ENCODE measurements at regions not wholly inside any gene's neighbourhood (a gene's known extent, or its start where the extent isn't known, plus 50 kb on each side); places are given as distances from the start of the nearest gene placed in this dataset.

DNA sequence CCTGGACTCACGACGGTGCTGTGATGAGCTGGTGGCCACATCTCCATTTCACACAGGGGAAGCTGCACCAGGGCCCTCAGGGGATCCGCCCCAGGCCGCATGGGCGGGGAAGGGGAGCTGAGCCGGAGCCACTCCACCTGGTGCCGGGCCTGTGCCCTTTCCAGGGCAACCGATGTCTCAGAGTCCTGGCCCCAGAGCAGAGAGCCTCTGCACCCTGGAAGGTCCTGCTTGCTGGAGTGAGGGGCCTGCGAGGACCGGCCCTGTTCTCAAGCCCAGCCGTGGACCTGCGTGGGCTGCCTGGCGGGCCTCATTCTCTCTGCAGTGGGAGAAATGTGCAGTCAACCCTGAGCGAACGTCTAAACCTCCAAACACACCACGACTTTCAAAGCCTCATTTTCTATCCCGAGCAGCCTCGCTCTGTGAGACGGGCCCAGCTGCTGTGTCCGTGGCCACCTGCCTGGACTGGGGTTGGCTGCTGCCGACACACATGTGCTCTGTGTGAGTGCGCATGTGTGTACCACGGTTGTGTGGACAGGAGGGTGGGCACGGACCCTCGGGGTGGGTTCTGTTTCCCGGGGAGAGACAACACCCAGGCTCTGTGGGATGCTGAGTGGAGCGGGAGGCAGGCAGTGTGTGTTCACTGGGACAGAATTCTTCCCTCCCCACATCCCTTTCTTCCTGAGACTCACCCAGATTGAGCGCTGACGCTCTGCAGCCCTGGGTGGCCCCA lies 163.5 kb downstream of the KIF26A start:
- H3K4me3 ChIP-seq (ENCODE audit: control insufficient read depth, low read depth, low read length): no peak overlapping the region
- DNase-seq (ENCODE audit: low read depth): no peak
- TF ChIP-seq, protein P1, sequence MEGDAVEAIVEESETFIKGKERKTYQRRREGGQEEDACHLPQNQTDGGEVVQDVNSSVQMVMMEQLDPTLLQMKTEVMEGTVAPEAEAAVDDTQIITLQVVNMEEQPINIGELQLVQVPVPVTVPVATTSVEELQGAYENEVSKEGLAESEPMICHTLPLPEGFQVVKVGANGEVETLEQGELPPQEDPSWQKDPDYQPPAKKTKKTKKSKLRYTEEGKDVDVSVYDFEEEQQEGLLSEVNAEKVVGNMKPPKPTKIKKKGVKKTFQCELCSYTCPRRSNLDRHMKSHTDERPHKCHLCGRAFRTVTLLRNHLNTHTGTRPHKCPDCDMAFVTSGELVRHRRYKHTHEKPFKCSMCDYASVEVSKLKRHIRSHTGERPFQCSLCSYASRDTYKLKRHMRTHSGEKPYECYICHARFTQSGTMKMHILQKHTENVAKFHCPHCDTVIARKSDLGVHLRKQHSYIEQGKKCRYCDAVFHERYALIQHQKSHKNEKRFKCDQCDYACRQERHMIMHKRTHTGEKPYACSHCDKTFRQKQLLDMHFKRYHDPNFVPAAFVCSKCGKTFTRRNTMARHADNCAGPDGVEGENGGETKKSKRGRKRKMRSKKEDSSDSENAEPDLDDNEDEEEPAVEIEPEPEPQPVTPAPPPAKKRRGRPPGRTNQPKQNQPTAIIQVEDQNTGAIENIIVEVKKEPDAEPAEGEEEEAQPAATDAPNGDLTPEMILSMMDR (conservative IDR thresholded peaks at IDR 0.05; ENCODE audit: control insufficient read depth, insufficient read depth, low read depth, low read length): no peak

DNA sequence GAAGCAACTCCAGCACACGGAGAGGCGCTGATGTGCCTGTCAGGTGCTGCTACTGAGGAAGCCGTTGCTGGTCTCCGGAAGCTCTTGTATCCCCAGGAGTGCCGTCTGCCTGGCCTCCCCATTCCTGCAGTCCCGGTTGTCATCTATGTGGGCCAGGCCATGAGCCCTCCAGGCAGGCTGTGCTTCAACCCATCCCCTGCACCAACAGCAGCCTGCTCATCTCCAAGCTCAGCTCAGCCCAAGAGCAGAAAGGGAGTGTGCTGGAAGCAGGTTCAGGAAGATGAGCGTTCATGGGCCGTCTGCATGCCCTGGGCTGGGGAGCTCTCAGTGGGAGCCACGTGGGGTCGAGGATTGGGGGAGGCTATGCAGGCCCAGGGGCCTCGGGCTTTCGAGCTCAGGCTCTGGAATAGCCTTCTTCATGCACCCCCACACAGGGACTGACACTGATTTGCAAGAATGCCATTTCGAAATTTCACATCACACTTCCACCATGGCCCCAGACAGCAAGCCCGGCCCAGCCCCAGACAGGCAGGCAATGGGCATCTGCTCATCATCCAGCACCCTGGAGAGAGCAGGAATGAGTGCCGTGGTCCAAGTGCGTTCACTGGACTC lies 164.5 kb downstream of the KIF26A start:
- no peak for DNase-seq (ENCODE audit: low read depth)
- no peak overlapping the region for H3K4me3 ChIP-seq (ENCODE audit: control insufficient read depth, low read depth, low read length)
- TF ChIP-seq, protein P1 (conservative IDR thresholded peaks at IDR 0.05; ENCODE audit: control insufficient read depth, insufficient read depth, low read depth, low read length): no peak

DNA sequence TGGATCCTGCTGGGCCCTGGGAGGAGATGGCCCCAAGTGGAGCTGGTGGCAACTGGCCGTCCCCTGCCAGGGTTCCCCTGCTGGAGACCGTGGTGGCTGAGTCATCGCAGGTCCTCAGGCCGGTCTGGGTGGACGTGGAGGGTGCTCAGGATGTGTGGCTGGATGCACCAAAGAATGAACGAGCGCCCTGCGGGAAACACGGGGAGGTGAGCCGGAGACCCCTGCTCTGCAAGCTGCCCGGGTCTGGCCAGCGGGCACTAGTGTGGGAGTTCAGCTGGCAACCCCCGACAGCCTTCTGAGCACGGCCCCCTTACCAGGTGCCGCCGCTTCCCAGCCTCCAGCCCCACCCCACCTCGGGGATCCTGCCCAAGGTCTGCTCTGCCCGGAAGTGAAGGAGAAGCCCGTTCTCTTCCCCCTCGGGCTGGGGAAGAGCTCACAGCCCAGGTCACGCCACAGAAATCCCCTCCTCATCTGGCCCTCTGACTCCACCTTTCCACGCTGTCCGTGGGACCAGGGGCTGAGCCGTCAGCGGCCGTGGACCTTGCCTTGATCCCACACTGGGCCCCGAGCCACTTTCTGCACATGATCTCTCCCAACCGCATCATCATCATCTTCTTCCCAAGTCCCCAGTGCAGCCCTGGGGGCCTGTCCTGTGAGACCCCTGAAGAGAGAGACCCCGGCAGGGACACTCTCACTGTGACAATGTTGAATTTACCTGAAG lies 165.5 kb downstream of the KIF26A start:
- H3K4me3 ChIP-seq (ENCODE audit: control insufficient read depth, low read depth, low read length): no peak overlapping the region
- TF ChIP-seq, protein P1 (conservative IDR thresholded peaks at IDR 0.05; ENCODE audit: control insufficient read depth, insufficient read depth, low read depth, low read length): no peak
- DNase-seq (ENCODE audit: low read depth): no peak

DNA sequence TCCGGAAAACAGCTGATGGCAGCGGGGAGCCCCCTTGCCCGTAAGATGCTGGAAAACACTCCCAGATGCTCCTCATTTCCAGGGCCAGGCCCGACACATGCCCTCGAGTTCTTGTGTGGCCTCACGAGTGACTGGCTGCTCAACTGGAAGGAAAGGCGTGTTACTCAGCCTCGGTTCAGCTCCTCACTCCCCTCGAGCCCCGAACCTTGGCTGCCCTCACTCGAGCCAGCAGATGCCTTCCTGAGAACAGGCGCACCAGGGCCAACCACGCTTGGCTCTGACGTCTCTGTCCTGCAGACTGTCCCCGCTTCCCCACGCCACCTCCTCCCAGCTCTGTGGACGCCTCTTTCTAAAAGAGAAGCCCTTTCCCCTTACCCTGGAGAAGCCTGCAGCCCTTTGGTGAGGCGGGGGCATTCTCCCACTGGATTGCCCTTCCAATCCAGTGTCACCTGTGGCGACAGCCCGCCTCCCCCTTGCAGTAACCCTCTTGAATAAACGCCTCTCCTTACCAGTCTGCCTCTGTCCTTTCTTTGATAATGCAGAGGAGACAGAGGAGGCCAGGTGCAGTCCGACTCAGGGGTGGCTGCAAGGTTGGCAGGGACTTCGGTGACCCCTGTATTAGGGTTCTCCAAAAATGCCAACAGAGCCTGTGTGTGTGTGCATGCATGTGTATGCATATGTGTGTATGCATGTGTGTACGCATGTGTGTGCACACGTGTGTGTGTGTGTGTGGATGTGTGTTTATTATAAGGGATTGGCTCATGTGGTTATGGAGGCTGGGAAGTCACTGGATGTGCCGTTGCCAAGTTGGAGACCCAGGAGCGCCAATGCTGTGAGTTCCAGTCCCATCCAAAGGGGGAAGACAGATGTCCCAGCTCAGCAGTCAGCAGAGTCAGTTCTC lies 166.3 kb downstream of the KIF26A start:
- TF ChIP-seq, protein P1 (conservative IDR thresholded peaks at IDR 0.05; ENCODE audit: control insufficient read depth, insufficient read depth, low read depth, low read length): no peak
- no peak overlapping the region for H3K4me3 ChIP-seq (ENCODE audit: control insufficient read depth, low read depth, low read length)
- no peak for DNase-seq (ENCODE audit: low read depth)

DNA sequence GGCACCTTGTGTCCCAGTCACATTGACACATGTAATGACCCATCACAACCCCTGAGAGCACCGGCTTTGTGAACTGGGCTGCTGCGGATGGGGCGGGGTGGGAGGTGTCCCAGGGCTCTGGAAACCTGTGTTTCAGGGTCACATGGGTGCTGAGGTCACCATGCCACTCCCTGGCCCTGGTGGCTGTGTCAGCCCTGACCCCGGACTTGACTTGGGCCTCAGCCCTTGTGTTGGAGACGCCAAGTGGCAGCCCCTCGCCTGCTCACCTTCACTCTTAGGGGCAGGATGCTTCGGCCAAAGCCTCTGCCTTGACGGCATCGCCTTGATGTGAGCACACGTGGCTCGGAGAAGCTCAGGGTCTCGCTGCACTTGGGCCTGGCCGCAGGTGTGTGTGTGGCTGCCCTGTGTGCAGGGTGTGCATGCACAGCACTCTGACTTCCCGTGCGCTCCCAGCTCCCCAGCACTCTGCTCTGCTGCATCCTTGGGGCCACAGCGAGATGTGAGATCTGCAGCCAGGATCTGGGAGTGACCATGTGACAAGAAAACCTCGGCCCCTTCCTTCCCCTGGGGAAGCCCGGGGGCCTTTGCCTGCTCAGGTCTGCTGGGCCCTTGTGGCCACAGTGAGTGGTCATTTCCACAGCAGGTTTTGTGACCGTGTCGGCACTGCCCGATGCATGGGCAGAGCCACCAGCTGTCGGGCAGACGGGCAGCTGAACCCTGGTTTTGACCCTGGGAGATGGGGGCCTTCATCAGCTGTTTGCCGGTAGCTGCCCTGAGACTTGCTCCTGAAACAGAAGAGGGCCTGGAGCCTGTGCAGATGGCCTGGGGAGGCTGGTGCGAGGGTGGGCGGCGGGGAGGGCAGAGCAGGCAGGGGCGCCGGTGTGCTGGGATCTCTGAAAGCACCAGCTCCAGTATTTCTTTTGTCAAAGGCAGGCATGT lies 167.4 kb downstream of the KIF26A start:
- TF ChIP-seq, protein P1 (conservative IDR thresholded peaks at IDR 0.05; ENCODE audit: control insufficient read depth, insufficient read depth, low read depth, low read length): no peak
- DNase-seq (ENCODE audit: low read depth): no peak
- H3K4me3 ChIP-seq (ENCODE audit: control insufficient read depth, low read depth, low read length): no peak overlapping the region
